ENCODE measurements at regions not wholly inside any gene's neighbourhood (a gene's known extent, or its start where the extent isn't known, plus 50 kb on each side); places are given as distances from the start of the nearest gene placed in this dataset.

DNA sequence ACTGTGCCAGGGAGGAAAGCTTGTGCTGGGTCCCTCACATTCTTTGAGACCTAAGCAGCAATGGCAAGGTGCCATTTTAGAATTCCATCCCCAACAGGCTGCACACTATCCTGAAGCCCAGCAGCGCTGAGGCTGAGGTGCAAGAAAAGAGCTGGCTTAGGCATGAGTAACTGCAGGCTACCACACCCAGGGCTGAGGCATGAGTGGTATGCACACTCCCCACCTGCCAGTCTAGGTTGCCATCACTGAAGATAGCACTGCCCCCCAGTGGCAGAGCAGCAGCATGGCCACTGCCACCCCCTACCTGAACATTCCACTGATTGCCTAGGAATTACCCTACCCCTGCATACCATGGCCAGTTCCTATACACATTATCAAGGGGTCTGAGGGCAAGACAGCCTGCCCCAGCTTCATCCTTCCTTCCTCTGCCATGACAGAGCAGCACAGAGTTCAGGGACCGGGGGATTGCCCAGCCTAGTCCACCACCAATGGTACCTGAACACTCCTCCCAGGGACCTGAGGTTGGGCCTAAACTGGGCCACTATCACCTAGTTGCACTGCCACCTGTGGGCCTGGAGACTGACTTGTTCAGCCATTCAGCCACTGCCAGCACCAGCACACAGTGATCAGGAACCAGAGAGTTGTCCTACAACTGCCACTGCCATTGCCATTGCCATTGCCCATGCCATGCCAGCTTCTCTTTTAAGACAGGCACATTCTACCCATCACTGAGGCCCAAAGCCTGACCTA, 129.8 kb downstream of the SATB1 start:
- Histone ChIP-seq H3K27ac (replicated peaks) (peak overlapping the region; percentile 59), H3K27me3 (ENCODE audit: insufficient read depth, poor library complexity, severe bottlenecking) (no peaks in the 10 kb centered on the region), H3K4me3 (replicated peaks; ENCODE audit: insufficient read depth, low read length) (no peak overlapping the region)
- peak; percentile 4 to 78 for DNase-seq (ENCODE audit: low read depth in 1 of 2, low spot score in 1 of 2)
- TF ChIP-seq POLR2AphosphoS5 (IDR thresholded peaks at IDR 0.05; ENCODE audit: low read depth), result no peak
- TF ChIP-seq, protein P1, sequence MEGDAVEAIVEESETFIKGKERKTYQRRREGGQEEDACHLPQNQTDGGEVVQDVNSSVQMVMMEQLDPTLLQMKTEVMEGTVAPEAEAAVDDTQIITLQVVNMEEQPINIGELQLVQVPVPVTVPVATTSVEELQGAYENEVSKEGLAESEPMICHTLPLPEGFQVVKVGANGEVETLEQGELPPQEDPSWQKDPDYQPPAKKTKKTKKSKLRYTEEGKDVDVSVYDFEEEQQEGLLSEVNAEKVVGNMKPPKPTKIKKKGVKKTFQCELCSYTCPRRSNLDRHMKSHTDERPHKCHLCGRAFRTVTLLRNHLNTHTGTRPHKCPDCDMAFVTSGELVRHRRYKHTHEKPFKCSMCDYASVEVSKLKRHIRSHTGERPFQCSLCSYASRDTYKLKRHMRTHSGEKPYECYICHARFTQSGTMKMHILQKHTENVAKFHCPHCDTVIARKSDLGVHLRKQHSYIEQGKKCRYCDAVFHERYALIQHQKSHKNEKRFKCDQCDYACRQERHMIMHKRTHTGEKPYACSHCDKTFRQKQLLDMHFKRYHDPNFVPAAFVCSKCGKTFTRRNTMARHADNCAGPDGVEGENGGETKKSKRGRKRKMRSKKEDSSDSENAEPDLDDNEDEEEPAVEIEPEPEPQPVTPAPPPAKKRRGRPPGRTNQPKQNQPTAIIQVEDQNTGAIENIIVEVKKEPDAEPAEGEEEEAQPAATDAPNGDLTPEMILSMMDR (IDR thresholded peaks at IDR 0.05; ENCODE audit: insufficient read depth, low read length), result peak; percentile 43
- no peak for TF ChIP-seq GABPA (IDR thresholded peaks at IDR 0.05; ENCODE audit: low read depth)
- TF ChIP-seq, protein P2, sequence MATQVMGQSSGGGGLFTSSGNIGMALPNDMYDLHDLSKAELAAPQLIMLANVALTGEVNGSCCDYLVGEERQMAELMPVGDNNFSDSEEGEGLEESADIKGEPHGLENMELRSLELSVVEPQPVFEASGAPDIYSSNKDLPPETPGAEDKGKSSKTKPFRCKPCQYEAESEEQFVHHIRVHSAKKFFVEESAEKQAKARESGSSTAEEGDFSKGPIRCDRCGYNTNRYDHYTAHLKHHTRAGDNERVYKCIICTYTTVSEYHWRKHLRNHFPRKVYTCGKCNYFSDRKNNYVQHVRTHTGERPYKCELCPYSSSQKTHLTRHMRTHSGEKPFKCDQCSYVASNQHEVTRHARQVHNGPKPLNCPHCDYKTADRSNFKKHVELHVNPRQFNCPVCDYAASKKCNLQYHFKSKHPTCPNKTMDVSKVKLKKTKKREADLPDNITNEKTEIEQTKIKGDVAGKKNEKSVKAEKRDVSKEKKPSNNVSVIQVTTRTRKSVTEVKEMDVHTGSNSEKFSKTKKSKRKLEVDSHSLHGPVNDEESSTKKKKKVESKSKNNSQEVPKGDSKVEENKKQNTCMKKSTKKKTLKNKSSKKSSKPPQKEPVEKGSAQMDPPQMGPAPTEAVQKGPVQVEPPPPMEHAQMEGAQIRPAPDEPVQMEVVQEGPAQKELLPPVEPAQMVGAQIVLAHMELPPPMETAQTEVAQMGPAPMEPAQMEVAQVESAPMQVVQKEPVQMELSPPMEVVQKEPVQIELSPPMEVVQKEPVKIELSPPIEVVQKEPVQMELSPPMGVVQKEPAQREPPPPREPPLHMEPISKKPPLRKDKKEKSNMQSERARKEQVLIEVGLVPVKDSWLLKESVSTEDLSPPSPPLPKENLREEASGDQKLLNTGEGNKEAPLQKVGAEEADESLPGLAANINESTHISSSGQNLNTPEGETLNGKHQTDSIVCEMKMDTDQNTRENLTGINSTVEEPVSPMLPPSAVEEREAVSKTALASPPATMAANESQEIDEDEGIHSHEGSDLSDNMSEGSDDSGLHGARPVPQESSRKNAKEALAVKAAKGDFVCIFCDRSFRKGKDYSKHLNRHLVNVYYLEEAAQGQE (IDR thresholded peaks at IDR 0.05; ENCODE audit: insufficient replicate concordance, low read depth), result no peak
- no peak for TF ChIP-seq SPI1 (IDR thresholded peaks at IDR 0.05; ENCODE audit: borderline replicate concordance, low read depth)

DNA sequence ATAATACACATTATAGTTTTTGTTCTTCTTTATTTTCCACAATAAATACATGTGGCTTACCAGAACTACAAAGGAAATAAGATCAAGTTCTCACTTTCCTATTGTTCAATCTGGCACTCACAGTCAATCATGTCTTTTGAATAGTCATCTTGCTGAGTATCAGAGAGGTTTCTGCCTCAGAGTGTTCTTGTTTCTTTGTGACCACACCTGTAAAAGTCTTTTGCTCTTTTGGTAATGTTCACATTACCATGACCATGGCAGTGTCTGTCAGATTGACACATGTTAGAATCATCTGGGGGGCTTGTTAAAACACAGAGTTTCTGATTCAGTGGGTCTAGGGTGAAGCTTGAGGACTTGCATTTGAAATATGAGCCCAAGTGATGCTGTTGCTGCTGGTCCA, 135.0 kb downstream of the SATB1 start:
- TF ChIP-seq GABPA (IDR thresholded peaks at IDR 0.05; ENCODE audit: low read depth) (no peak), POLR2AphosphoS5 (IDR thresholded peaks at IDR 0.05; ENCODE audit: low read depth) (no peak), SPI1 (IDR thresholded peaks at IDR 0.05; ENCODE audit: borderline replicate concordance, low read depth) (no peak)
- TF ChIP-seq, protein P1 (IDR thresholded peaks at IDR 0.05; ENCODE audit: insufficient read depth, low read length), result no peak
- TF ChIP-seq, protein P2 (IDR thresholded peaks at IDR 0.05; ENCODE audit: insufficient replicate concordance, low read depth), result no peak
- Histone ChIP-seq H3K4me3 (replicated peaks; ENCODE audit: insufficient read depth, low read length) (no peak overlapping the region), H3K27me3 (ENCODE audit: insufficient read depth, poor library complexity, severe bottlenecking) (no peaks in the 10 kb centered on the region), H3K27ac (replicated peaks) (no peak overlapping the region)
- DNase-seq (ENCODE audit: low read depth in 1 of 2, low spot score in 1 of 2), result no peak

DNA sequence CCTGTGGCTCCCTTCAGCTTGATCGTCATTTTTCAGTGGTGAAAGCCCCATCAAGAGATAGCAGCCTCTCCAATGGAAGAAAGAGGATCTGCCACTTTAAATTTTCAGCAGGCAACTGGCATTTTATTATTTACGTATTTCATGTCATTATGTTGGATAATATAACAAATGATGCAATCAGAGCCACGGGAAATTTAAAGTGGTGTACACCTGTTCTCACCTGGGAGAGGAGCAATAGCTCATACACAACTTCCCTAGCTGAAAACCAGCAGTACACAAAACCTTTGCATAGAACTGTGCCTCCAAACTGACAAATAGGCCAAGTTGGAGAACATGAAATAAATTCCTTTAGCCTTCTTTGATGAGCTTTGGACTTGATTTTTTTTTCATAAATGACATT, 136.9 kb downstream of the SATB1 start:
- H3K27me3 ChIP-seq (ENCODE audit: insufficient read depth, poor library complexity, severe bottlenecking), result no peaks in the 10 kb centered on the region
- no peak overlapping the region for H3K27ac ChIP-seq (replicated peaks)
- no peak for TF ChIP-seq SPI1 (IDR thresholded peaks at IDR 0.05; ENCODE audit: borderline replicate concordance, low read depth)
- TF ChIP-seq, protein P1 (IDR thresholded peaks at IDR 0.05; ENCODE audit: insufficient read depth, low read length), result no peak
- no peak for TF ChIP-seq GABPA (IDR thresholded peaks at IDR 0.05; ENCODE audit: low read depth)
- no peak for TF ChIP-seq POLR2AphosphoS5 (IDR thresholded peaks at IDR 0.05; ENCODE audit: low read depth)
- TF ChIP-seq, protein P2 (IDR thresholded peaks at IDR 0.05; ENCODE audit: insufficient replicate concordance, low read depth), result no peak
- H3K4me3 ChIP-seq (replicated peaks; ENCODE audit: insufficient read depth, low read length), result no peak overlapping the region
- no peak for DNase-seq (ENCODE audit: low read depth in 1 of 2, low spot score in 1 of 2)

Data from HL-60 (cell line).